ENCODE measurements at regions not wholly inside any gene's neighbourhood (a gene's known extent, or its start where the extent isn't known, plus 50 kb on each side); places are given as distances from the start of the nearest gene placed in this dataset.
A peak's percentile ranks its signal among the peaks of the same experiment; 100 is the strongest.

DNA sequence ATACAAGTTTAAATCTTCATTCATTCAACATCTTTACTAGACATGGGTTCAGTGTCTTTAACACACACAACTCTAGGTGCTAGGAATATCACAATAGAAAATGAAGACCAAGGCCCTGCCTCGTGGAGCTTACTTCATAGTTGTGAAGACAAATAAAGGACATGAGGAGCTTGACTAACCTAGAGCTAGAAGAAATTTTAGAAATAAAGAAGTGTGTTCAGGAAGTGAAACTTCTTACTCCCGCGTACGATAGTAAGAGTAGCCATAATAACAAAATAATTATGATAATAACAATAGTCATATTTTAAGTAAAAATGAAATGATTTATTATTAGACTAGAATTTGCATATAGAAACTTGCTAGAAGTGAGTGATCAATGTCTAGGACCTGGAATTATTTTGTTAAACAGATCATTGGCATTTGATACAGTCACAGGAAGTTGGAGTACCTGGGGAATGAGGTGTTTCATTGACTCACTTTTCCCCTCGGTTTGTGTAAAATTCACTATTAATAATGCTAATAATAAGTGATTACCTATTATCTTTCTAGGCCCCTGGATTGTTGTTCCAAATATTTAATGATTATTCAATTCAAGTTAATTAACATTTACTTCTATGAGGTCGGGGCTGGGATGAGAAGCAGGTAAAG, 331.3 kb downstream of the NSG2 start:
- TF ChIP-seq, protein P1, sequence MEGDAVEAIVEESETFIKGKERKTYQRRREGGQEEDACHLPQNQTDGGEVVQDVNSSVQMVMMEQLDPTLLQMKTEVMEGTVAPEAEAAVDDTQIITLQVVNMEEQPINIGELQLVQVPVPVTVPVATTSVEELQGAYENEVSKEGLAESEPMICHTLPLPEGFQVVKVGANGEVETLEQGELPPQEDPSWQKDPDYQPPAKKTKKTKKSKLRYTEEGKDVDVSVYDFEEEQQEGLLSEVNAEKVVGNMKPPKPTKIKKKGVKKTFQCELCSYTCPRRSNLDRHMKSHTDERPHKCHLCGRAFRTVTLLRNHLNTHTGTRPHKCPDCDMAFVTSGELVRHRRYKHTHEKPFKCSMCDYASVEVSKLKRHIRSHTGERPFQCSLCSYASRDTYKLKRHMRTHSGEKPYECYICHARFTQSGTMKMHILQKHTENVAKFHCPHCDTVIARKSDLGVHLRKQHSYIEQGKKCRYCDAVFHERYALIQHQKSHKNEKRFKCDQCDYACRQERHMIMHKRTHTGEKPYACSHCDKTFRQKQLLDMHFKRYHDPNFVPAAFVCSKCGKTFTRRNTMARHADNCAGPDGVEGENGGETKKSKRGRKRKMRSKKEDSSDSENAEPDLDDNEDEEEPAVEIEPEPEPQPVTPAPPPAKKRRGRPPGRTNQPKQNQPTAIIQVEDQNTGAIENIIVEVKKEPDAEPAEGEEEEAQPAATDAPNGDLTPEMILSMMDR (IDR thresholded peaks at IDR 0.05; ENCODE audit: low read depth, low read length, missing control alignments) = no peak

DNA sequence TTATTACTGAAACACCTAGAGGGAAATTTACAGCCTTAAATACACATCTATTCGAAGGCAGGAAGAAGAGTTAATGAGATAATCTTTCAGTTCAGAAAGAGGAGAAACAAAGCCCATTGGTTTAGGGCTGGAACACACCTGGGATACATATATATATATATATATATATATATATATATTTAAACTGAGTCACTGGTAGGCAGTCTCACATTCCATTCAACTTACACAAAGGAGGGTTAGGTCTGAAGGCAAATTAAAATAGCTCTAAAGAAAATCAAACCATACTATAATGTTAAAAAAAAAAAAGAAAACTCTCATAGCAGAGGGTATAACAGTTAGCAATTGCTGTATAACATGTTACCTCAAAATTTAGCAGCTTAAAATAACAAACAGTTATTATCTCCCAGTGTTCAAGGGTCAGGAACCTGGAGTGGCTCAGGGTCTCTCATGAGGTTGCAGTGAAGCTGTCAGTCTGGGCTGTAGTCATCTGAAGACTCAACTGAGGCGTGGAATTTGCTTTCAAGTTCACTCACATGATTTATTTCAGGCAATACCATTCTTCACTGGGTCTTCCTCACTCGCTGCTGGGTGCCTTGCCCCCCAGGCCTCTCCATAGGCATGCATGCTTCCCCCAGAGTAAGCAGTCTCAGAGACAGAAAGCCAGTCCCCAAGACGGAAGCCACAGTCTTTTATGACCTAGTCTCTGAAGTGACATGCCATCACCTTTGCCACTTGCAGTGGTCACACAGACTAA, 332.8 kb downstream of the NSG2 start:
- no peak for DNase-seq (ENCODE audit: extremely low read depth, low read depth)
- TF ChIP-seq, protein P1 (IDR thresholded peaks at IDR 0.05; ENCODE audit: low read depth, low read length, missing control alignments) = no peak
- H3K4me3 ChIP-seq (replicated peaks; ENCODE audit: low read depth, low read length) = no peak overlapping the region

More for the DNA sequence above, 331.3 kb downstream of the NSG2 start:
- DNase-seq (ENCODE audit: extremely low read depth, low read depth) = no peak
- H3K4me3 ChIP-seq (replicated peaks; ENCODE audit: low read depth, low read length) = no peak overlapping the region

DNA sequence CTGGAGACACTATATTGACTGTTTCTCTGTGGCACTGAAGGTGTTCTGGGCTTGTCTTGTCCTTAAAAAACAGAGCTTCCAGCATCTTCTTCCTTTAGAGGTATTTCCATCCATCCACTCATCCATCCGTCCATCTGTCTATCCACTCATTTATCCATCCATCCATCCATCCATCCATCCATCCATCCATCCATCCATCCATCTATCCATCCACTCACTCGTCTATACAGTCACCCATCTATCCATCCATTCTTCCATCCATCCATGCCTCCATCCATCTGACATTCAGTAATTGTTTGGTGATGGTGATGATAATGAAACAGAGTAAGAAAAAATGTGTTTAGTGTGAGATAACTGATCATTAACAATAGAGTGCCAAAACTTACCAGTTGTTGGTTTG, 334.8 kb downstream of the NSG2 start:
- no peak for DNase-seq (ENCODE audit: extremely low read depth, low read depth)
- TF ChIP-seq, protein P1 (IDR thresholded peaks at IDR 0.05; ENCODE audit: low read depth, low read length, missing control alignments) = no peak
- no peak overlapping the region for H3K4me3 ChIP-seq (replicated peaks; ENCODE audit: low read depth, low read length)

DNA sequence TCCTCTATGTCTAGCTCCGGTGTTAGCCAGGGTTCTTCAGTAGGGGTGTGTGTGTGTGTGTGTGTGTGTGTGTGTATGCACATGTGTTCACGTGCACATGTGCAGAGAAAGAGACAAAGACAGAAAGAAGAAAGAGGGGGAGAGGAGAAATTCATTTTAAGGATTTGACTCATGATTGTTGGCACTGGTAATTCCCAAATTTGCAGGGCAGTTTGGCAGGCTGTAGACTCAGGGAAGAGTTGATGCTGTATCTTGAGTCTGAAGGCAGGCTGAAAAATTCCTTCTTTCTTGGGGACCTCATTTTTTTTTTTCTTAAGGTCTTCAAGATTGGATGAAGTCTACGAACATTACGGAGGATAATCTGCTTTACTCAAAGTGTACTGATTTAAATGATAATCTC, 335.7 kb downstream of the NSG2 start:
- H3K4me3 ChIP-seq (replicated peaks; ENCODE audit: low read depth, low read length) = no peak overlapping the region
- TF ChIP-seq, protein P1 (IDR thresholded peaks at IDR 0.05; ENCODE audit: low read depth, low read length, missing control alignments) = no peak
- no peak for DNase-seq (ENCODE audit: extremely low read depth, low read depth)

DNA sequence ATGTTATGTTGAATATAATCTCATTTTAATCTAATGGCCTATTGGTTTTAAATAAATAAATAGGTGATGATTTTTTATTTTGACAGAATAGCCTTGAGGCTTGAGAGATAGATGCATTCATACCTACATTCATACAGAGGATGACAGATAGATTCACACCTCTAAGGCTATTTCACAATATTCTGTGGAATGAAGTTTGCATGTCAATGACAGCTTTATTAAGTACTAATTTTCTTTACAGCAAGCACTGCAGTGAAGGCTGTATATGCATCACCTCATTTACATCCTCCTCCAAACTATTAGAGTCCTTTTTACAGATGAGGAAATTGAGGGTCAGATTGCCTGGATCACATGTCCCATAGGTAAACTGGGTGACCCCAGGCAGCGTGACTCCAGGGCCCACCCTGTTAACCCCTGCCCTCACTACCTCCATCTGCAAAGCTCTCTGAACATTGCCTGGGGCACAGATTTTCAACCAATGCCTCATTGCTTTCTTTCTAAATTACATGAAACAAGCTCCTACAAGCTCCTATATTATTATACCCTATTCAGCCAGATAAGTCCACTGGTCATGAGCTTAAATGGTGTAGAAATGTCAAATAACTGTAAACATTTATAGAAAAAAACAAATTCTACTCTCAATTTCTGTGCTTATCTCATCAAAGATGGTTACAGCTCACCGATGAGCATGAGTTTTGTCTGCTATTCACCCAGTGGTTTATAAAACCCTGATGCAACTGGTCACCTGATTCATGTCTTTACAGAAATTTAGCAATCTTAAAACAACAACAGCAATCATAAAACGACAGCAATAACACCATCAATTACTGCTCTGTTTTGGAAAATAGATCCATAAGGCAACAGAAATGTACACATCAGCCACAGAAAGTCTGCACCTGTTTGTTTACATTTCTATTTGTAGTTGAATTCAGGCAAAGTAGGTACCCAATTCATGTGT, 338.0 kb downstream of the NSG2 start:
- no peak overlapping the region for H3K4me3 ChIP-seq (replicated peaks; ENCODE audit: low read depth, low read length)
- TF ChIP-seq, protein P1 (IDR thresholded peaks at IDR 0.05; ENCODE audit: low read depth, low read length, missing control alignments) = no peak
- no peak for DNase-seq (ENCODE audit: extremely low read depth, low read depth)

DNA sequence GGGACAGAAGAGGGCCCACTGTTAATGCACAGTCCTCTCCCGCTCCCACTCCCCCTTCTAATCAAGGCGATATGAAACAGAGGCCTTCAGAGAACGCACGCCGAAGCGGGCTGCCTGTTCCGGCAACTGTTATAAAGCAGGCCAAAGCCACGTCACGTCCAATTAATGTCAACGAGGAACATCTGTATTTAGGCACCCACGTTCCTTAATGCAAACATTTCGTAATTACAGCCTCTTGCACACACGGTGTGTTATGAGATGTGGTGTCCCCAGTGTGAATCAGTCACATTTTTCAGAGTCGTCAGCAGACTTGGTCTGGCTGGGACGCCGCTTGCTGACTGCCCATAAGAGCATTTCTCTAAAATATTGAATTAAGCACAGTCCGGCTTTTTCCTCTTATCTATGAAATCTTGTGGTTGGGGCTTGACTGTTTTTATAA, 339.0 kb downstream of the NSG2 start:
- no peak overlapping the region for H3K4me3 ChIP-seq (replicated peaks; ENCODE audit: low read depth, low read length)
- TF ChIP-seq, protein P1 (IDR thresholded peaks at IDR 0.05; ENCODE audit: low read depth, low read length, missing control alignments) = no peak
- DNase-seq (ENCODE audit: extremely low read depth, low read depth) = peak; percentile 86

Measured in HFF-Myc (cell line).